Epidermal melanocyte (primary cell): ENCODE measurements at regions not wholly inside any gene's neighbourhood (a gene's known extent, or its start where the extent isn't known, plus 50 kb on each side); places are given as distances from the start of the nearest gene placed in this dataset.
"Not testable (repeated sequence)": the region's sequence is repeated elsewhere in the genome, so short reads cannot be mapped to it uniquely, and the experiment has no call there.

Experiments used
- DNase-seq: peaks from one replicate; pipeline ENCODE4 v3.0.0; 2011; ENCODE audit warnings: low spot score; ENCODE audit not compliant: insufficient read length

DNA sequence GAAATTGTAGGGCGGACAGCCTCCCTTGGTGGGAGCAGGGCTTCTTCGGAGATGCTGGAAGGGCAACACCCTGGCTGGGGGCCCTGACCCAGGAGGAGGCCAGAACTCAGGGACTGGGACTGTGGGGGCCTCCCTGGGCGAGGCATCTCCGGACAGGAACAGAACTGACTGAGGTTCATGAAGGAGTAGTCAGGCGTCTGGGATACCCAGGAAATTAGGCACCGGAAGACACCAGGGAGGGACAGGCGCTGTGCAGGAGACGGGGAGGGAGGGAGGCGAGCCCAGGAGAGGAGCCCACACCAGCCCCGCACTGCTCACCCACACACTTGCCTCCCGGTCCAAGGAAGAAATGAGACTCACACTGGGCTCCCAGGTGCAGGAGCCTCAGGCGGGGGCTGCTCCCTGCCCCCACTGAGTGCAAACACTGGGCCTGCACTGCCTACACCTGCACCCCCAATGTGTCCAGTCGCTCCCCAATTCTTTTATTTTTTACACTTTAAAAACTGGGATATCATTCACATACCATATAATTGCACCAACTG lies 262.6 kb upstream of the SFSWAP start:
- DNase-seq = no peak

GRCh38 chr12:131449027-131449426 lies 261.9 kb upstream of the SFSWAP start:
- no peak for DNase-seq

- no peak for DNase-seq
Observed at GRCh38 chr12:131452444-131452860, 258.4 kb upstream of the SFSWAP start.

GRCh38 chr12:131454418-131455217 lies 256.3 kb upstream of the SFSWAP start:
- no peak for DNase-seq

- DNase-seq = no peak
Observed at GRCh38 chr12:131455218-131455506, 255.7 kb upstream of the SFSWAP start.

- no peak for DNase-seq
Observed at GRCh38 chr12:131455581-131456110, 255.2 kb upstream of the SFSWAP start.

- no peak for DNase-seq
Observed at GRCh38 chr12:131456301-131457027, 254.4 kb upstream of the SFSWAP start.

DNA sequence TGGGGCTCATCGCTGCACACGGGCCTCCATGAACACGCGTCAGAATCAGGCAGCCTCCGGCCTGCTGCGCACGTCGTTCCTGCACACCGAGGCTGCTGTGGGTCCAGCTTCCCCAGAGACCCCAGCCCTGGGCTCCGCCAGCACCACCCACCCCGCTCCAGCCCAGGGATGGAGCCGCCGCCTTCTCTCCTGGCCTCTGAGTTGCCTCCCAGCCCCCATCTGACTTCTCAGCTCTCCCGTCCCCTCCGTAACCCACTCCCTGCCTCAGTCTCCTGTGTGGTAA lies 253.9 kb upstream of the SFSWAP start:
- no peak for DNase-seq

GRCh38 chr12:131457331-131458047 lies 253.4 kb upstream of the SFSWAP start:
- no peak for DNase-seq

- no peak for DNase-seq
Observed at GRCh38 chr12:131458048-131458374, 252.9 kb upstream of the SFSWAP start.

GRCh38 chr12:131458931-131459772 lies 251.7 kb upstream of the SFSWAP start:
- DNase-seq = no peak

- DNase-seq = no peak
Observed at GRCh38 chr12:131459773-131460365, 251.0 kb upstream of the SFSWAP start.

DNA sequence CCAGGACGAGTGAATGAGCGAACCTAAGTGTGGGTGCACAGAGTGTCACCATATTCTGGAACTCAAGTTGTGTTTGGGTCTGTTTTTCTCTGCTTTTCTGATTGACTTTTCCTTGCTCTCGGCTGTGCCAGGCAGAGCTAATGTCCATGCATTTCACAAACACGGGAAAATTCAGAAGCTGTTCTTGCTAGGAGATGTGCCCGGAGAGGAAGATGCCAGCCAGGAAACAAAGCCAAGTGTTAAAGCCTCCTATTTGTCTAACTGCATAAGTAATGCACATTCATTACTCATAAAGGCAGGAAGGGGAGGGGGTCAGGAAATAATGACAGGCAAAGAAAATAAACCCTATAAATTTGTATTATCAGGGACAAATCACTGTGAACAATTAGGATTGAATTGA lies 250.4 kb upstream of the SFSWAP start:
- DNase-seq = no peak

- no peak for DNase-seq
Observed at GRCh38 chr12:131461096-131461495, 249.8 kb upstream of the SFSWAP start.

DNA sequence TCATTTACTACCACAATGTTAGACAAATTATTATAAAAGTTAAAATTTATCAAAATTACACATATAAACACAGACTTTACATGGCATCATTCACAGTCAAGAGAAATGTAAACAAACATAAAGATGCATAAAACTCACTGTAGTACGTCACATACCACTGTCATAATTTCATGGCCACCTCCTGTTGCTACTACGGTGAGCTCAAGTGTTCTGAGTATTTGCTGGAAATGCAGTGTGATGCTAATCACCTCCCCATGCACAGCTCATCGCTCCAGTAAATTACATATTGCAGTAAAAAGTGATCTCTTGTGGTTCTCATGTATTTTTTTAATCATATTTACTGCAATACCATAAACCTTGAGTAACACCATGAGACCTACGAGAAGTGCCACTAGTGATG lies 247.7 kb upstream of the SFSWAP start:
- no peak for DNase-seq

GRCh38 chr12:131464081-131464480 lies 246.8 kb upstream of the SFSWAP start:
- DNase-seq = no peak

DNA sequence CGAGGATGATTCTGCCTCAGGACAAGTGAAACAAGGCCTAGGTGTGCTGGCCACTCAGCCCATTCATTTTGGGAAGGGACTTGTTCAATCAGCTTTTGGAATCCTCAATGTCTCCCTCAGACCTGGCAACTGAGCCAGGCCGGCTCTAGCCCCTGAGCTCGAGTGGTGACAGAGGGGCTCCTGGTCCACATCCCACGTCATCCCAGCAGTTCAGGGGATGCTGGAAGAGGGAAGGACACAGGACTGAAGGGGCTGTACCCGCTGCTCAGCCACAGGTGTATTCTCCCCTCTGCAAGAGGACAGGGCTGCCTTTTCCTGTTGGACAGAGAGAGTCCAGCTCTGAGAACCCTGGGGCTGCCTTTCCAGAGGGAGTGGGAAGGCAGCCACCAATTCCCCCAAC lies 244.6 kb upstream of the SFSWAP start:
- no peak for DNase-seq

GRCh38 chr12:131466932-131467331 lies 244.0 kb upstream of the SFSWAP start:
- no peak for DNase-seq

GRCh38 chr12:131468206-131468605 lies 242.7 kb upstream of the SFSWAP start:
- no peak for DNase-seq

GRCh38 chr12:131469945-131470344 lies 240.9 kb upstream of the SFSWAP start:
- DNase-seq = not testable (repeated sequence)
